Astrocyte of the hippocampus (primary cell): ENCODE measurements at regions not wholly inside any gene's neighbourhood (a gene's known extent, or its start where the extent isn't known, plus 50 kb on each side); places are given as distances from the start of the nearest gene placed in this dataset.
"Not testable (repeated sequence)": the region's sequence is repeated elsewhere in the genome, so short reads cannot be mapped to it uniquely, and the experiment has no call there.

Experiments
- DNase-seq: peaks from one replicate; pipeline ENCODE4 v3.0.0; 2011; ENCODE audit warnings: low read depth, low spot score

DNA sequence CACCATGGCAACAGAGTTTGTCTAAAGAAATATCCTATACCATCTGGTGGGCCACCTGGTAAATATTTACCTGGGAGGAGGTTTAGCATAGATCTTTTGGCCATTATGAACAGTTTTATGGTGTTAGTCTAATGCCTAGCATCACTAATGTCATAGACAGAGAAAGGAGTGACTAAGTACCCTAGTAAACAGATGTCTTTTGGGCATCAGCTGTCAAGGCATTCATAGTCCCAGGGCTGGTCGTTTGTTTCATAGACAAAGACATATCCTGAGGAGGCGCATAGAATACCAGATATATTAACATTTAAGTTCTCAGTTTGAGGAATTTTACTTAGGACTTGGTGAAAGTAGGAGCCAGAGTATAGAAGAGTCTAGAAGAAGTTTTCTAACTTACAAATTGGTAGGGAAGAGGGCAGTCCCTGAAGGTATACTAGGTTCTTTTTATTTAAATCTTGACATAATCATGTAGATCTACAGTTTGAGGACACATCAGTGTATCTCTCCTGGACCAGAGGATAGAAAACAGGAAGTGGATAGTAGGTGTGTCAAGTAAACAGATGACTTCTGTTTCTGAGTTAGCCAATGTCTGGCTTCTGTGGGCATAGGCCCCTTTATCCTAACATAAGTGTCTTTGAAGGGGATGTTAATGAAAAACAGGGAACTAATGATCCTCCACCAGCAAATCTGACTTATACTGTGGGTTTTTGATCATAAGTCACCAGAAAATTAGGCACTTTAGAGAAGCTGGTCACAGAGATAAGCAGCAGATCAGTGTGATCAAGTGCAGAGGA lies 105.0 kb upstream of the PRSS3 start:
- no peak for DNase-seq

DNA sequence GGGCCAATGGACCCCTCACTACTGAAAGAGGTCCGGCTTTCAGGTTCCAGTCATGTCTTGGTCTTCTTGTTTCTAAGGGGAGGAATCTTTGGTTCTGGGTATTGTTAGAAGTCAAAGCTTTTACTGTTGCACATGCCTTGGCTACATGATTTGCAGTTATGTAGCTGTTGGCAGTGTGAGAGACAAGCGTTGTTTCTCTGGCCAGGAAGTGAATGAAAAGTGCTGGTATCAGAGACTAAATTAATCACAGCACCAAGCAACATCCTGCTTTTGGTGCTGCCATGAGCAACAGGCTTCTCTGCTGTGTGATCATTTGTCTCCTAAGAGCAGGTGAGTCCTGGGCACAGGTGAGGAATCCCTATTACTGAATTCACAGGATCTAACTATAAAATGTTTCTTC lies 100.1 kb upstream of the PRSS3 start:
- DNase-seq = no peak

DNA sequence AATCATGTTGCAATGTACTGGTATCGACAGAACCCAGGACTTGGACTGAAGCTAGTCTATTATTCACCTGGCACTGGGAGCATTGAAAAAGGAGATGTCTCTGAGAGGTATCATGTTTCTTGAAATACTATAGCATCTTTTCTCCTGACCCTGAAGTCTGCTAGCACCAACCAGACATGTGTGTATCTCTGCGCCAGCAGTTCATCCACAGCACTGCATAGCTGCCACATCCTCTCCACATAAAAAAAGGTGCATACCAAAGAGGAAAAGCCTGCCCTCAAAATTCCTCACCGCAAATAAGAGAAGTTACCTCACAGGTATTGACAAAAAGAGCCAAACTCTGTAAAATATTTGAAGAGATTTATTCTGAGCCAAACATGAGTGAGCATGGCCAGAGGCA lies 99.5 kb upstream of the PRSS3 start:
- no peak for DNase-seq

DNA sequence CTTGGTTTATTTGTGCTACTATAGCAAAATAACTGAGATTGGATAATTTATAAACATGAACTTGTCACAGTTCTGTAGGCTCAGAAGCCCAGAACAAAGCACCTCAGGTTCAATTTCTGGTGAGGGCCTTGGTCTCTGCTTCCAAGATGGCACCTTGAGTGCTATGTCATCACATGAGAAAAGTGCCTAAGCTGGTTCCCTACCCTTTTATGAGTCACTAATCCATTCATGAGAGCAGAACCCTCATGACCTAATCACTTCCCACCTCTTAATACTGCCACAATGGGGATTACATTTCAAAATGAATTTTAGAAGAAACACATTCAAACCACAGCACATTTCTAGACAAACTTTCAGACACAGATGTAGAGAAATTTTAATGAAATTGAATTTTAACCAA lies 98.2 kb upstream of the PRSS3 start:
- no peak for DNase-seq

DNA sequence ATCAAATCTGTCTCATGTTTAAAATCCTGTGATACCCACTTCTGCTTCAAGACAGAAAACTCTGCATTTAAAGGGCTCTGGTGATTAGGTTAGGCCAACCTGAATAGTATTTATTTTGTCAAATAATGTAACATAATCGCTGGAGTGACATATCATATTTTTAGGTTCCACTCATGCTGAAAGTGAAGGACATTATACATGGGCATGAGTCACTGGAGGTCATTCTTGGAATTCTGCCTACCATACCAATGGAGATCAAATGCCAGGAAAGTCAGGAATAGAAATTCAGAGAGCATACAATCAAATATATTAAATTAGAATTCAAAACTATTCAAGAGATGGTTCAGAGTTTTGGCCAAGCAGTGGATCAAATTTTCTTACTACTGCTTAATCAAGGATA lies 97.1 kb upstream of the PRSS3 start:
- DNase-seq = peak; percentile 51

DNA sequence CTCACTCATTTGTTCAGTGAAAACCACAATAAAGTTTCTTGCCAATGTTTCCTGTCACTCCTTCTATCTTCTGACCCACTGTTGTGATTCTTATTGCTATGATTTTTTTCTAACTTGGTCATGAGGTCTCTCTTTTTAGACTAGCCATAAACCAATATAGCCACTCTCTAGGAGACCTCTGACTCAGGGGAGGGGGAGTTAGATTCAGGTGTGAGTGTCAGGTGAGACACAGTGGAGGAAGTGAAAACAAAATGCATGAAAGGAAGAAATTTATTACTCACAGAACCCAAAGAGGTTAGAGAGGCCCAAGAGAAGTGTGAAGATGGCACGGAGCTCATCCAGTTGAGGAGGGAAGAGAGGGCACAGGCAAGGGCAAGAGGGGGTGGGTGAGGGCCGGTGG lies 94.4 kb upstream of the PRSS3 start:
- DNase-seq = not testable (repeated sequence)

DNA sequence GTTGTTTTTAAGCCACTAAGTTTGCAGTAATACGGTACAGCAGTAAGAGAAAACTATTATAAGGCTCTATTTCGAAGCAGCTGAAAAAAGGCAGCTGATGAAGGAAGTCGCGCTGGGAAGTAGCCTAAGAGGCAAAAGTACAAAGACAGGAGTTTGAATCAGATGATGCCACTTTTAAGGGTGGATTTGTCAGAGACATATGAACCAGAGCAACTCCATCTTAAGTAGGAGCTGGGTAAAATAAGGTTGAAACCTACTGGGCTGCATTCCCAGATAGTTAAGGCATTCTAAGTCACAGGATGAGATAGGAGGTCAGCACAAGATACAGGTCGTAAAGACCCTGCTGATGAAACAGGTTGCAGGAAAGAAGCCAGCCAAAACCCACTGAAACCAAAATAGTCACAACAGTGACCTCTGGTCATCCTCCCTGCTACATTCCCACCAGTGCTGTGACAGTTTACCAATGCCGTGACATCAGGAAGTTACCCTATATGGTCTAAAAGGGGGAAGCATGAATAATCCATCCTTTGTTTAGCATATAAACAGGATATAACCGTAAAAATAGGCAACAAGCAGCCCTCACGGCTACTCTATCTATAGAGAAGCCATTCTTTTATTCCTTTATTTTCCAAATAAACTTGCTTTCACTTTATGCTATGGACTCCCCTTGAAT lies 91.8 kb upstream of the PRSS3 start:
- DNase-seq = no peak

DNA sequence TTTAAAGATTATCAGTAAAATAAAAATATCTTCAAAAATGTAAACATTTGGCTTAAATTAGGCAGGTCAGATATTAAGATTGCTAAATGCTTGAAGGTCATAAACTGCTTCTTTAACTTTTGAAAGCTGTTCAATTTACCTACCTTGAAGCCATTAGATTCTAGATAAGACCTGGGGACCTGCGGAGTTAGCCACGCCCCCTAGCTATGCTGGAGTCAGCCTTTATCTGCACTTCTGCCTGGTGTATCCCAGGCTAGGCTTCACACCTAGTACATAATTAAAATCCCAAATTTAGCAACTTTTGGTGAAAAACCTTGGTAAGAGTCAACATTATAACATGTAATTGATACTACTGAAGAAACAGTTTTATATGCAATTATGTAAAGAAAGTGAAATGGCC lies 89.9 kb upstream of the PRSS3 start:
- not testable (repeated sequence) for DNase-seq

DNA sequence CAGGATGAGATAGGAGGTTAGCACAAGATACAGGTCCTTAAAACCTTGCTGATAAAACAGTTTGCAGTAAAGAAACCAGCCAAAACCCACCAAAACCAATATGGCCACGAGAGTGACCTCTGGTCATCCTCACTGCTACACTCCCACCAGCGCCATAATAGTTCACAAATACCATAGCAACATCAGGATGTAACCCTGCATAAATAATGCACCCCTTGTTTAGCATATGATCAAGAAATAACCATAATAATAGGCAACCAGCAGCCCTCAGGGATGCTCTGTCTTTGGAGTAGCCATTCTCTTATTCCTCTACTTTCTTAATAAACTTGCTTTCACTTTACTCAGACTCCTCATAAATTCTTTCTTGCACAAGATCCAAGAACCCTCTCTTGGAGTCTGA lies 86.9 kb upstream of the PRSS3 start:
- DNase-seq = no peak

DNA sequence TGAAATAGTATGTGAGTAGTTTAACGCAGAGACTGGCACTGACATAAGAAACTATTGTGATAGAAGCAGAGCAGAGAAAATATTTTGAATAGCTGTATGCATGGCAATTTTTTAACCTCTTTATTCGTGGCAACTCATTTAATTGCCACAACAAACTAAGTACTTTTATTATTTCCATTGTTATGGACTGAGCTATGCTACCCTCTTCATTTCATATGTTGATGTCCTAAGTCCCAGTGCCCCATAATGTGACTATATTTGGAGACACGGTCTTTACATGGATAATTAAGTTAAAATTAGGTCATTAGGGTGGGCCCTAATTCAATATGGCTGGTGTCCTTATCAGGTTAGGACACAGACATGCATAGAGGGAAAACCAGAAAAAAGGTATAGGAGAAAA lies 86.1 kb upstream of the PRSS3 start:
- DNase-seq = no peak

DNA sequence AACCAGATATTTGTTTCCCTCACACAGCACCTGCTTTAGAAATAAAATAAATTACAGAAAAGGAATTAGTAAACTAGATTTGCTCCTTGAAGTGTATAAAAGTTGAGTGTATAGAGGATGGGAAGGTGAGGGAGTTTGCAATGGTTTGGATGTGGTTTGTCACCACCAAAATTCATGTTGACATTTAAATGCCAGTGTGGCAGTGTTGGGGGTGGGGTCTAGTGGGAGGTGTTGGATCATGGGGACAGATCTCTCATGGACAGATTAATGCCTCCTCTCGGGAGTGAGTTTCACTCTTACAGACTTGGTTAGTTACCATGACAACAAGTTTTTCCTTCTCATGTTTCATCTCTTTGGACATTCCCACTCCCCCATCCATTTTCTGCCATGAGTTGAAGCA lies 83.9 kb upstream of the PRSS3 start:
- DNase-seq = not testable (repeated sequence)

DNA sequence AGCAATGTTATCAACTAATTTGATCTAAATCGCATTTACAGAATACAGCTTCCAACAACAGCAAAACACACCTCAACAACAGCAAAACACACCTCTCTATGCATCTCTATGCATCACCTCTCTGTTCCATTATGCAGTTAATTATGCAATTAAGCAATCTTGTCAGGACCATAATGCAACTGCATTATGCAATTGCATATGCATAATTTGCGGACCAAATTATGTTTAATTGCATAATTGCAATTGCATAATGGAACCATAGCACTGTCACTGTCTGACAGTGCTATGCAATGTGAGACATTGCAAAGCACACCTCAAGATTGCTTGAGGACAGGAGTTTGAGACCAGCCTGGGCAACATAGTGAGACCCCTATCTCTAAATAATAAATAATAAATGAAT lies 80.4 kb upstream of the PRSS3 start:
- no peak for DNase-seq

DNA sequence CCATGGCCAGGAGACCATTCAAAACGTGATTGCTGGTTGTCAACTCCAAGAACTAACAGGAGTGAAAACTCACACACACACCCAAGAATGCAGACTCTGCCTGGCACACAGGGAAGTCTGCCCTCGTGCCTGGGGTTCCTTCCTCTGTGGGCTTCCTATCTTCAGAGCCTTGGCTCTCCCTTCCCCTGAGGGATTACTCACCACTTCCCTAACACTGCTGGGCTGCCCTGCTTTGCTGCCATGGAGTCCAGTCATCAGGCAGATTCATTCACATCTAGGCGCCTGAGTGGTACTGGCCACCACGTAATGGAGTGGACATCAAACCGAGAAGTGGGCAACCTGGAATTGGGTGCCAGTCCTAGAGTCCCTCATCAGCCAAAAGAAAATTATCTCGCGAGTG lies 76.4 kb upstream of the PRSS3 start:
- DNase-seq = no peak

DNA sequence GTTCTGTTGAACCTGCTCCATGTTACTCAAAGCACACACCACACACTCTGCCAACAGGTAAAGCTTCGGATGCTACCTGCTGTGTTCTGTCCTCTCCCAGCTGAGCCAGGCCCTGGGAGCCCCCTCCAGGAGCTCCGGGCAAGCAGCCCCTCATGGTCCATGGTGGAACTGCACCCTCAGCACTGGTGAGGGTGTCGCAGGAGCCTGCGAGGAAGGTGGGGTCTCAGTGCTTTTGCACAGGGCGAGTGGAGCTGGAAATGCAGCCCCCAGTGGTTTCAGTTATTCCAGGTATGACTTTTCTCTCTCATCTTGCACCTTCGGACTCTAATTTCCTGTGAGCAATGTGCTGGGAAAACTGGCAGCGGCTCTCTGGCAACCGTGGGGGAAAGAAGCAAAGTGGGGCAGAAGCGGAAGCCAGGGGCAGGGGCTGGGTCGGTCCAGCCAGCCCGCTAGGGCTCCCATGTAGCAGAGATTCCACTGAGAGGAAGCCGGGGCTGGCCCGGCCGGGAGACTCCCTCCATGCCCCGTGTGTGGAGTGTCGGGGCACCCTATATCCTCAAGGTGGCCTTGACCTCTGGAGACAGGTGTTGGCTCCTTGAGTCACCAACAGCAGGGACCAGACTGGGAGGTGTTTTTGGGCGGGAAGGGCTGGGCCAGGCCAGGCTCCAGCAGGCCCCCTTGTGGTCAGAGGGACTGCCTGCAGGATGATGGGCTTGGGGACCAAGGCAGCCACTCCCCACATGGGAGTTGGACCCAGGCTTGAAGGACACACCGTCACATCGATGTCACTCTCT lies 75.6 kb upstream of the PRSS3 start:
- DNase-seq = peak; percentile 6

DNA sequence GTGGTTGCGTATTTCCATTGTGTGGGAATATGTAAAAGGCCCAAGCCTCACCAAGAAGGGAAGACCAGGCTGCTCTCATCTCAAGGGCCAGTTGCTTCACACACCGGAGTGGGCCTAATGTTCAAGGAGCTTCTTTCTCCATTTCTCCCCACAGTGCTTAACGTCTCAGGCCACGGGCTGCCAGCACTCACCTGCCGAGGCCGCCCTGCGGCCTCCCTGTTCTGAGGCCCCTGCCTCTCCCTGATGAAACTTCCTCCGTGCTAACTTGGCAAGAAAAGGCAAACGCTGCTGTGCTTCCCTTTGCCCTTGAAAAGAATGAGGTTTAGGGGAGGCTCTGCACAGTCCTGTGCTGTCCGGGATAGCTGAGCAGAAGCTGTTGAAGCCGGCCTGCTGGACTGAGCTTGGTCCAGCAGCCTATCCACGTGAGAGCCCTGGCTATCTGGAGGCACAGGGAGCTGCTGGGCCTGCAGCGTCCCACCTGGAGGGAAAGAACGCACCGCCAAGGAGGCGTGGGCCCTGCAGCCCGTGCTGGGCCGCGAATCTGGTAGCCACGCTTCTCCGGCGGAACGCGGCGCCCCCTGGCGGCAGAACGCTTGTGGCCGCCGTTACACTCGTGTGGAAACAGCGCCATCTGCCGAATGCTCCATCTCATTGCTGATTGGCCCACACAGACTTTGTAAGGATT lies 73.5 kb upstream of the PRSS3 start:
- DNase-seq = peak; percentile 89

DNA sequence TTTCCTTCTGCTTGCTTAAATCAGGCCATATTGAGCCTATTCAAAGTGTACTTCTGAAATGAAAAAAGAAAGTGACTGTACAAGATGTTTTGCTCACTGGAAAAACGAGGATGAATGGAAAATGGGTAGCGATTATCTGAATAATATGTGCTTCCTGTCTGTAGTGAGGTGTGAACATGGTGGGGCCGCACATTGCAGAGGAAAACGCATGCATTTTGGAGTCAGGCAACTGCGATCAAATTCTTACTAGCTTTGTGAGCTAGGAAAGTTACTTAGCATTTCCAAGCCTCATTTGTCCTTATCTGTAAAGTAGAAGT lies 73.0 kb upstream of the PRSS3 start:
- no peak for DNase-seq

DNA sequence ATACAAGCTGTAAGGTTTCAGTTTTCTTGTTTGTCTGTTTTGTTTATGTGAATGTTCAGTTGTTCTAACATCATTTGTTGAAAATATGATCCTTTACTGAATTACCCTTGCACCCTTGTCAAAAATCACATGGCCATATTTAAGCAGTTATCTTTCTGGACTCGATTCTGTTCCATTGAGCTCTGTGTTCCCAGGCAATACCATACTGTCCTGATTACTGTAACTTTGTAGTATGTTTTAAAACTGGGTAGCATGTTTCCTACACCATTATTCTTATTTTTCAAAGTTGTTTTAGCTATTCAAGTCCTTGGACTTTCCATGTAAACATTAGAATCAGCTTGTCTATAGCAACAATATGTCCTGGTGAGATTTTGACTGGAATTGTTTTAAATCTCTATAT lies 66.7 kb upstream of the PRSS3 start:
- DNase-seq = no peak

DNA sequence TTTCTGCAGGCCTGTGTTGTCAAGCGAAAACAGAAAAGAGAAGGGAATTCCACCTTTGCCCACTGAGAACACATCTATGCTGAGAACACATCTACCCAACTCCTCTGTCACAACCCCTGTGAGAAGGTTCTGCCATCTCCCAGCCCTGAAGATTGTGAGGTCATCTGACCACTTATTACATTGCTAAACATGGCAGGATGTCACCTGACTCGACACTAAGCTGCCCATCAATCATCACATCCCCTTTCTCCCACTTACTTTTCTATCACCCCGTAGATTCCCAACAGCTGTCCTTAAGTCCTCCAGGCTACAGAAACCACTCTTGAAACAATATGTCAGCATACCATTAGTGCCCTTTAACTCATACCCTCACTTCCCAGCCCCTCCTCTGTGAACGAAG lies 64.2 kb upstream of the PRSS3 start:
- no peak for DNase-seq

DNA sequence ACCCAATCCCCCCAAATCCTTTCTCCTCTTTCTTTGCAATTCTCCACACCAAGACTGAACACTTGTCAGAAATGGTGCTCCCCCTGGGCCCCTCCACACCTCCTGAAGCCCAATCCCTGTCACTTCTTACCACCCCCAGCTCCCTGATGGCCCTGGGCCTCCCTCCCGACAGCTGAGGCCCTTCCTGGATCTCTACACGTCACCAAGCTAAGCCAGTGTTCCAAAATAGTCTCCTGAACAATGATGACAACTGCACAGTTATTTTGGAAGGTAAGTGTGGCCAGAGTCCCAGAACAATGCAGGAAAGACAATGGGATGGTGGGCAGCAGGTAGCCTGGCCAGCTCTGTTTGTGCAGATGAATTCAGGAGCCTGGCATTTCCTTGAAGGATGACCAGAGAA lies 63.7 kb upstream of the PRSS3 start:
- no peak for DNase-seq

DNA sequence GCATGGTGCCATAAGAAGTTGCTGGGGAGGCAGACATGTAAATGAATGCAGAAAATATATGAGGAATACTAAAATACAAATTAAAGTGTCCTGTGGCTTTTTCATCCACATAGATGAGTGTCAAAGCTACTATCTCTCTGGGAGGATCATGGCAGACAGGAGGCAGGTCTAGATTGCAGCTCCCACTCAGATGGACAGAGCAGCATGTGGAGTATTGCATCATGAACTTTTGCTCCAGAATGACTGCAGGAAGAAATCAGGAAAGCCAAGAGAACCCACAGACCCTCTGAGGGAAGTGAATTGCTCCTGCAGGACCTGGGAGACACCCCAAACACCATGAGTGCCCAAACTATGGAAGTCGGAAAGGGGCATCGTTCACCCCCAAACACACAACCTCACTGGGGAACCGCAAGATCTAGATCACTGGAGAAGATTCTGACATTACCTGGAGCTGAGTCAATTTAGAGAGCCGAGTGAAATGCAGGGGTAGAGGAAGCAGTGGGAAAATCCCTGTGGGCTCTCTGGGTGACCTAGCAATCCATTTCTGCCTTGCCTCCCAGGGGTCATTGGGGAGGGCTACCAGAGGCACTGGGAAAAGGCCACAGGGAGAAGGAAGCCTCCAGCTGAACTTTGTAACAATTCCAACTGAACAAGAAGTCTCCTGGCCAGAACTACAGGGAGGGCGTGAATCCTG lies 61.0 kb upstream of the PRSS3 start:
- not testable (repeated sequence) for DNase-seq

DNA sequence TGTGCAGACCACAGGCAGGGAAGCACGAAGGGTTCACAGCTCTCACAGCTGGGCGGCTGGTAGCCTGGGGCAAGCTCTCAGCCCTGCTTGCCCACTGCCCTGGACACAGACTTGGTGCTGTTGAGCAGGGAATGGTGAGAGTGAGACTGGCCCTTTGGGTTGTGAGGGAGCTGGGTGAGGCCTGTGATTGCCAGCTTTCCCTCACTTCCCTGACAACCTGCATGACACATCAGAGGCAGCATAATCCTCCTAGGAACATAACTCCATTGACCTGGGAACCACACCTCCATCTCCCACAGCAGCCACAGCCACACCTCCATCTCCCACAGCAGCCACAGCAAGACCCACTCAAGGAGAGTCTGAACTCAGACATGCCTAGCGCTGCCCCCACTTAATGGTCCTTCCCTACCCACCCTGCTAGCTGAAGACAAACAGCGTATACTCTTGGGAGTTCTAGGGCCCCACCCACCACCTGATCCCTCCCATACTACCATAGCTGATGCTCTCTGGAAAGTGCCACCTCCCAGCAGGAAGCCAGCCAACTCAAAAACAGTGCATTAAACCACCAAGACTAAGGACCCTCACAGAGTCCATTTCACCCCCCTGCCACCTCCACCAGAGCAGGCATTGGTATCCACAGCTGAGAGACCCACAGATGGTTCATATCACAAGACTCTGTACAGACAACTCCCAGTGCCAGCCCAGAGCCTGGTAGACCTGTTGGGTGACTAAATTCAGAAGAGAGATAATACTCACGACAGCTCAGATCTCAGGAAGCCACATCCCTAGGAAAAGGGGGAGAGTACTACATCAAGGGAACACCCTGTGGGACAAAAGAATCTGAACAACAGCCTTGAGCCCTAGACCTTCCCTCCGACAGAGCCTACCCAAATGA lies 60.2 kb upstream of the PRSS3 start:
- not testable (repeated sequence) for DNase-seq
